ENCODE measurements at regions not wholly inside any gene's neighbourhood (a gene's known extent, or its start where the extent isn't known, plus 50 kb on each side); places are given as distances from the start of the nearest gene placed in this dataset.

DNA sequence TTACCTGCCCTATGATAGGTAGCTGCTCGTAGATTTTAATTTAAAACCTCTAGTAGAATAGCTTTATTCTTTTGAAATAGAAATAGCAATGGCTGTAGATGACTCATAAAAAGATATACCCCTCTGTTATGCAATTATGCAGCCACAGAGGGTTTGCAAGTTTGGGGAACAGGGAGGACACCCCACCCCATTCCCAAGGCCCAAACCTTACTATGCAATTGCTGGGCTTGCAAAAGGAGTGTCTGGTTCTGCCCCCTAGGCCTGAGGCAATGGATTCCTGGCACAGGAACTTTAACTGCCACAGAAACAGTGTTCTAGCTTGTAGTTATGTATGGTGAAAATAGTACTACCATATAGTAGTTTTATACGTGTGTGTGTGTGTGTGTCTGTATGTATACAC, 403.3 kb downstream of the ADAMTS20 start:
- TF ChIP-seq CTCF (IDR thresholded peaks at IDR 0.05): no peak
- no peak for TF ChIP-seq POLR2A (IDR thresholded peaks at IDR 0.05)
